RCC 7860 (cell line): ENCODE measurements at regions not wholly inside any gene's neighbourhood (a gene's known extent, or its start where the extent isn't known, plus 50 kb on each side); places are given as distances from the start of the nearest gene placed in this dataset.
"Not testable (repeated sequence)": the region's sequence is repeated elsewhere in the genome, so short reads cannot be mapped to it uniquely, and the experiment has no call there.

Source experiments
- DNase-seq: peaks from one replicate; pipeline ENCODE4 v3.0.0-alpha.2; 2015; ENCODE audit warnings: low spot score
- FAIRE-seq: peaks from 2 replicates; lab custom pipeline; 2012; peaks lifted over from hg19 to GRCh38; lab: Jason Lieb, UNC

DNA sequence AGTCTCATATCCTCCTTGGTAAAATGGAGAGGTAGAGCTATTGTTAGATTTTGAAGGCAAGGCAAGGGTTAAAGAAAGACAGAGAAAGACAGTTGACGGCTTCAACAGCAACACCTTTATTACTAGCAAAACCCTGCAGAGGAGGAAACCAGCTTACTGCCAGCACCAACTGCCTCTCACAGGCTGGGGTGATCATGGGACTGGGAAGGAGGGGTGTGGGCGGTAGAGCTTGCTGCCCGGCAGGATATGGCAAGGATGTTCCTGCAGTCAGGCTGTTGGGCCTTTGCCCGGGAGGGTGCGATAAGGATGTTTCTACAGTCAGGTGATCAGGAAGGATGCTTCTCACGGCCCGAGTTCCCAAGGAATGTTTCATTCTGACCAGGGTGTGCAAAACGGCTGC is 310.0 kb downstream of the FOXD4L4 start:
- FAIRE-seq, DNase-seq: not testable (repeated sequence)

DNA sequence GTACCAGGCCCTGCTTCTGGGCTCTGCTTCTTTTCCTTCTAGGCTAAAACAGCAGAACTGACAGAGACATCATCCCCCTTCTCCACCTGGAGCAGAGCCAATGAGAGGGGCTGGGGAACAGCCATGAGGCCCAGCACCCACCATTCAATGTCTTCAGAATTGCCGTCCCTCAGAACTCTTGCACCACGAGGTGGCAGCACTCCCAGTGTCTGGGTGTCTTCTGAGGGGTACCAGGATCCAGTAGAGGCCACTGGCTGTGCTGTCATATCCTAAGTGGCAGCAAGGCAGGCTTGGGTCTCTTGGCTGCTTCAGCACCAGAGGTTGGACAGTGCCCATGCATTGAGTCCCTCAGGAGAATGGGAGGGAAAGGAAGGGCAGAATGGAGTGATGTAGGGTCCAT is 312.8 kb downstream of the FOXD4L4 start:
- not testable (repeated sequence) for DNase-seq, FAIRE-seq

DNA sequence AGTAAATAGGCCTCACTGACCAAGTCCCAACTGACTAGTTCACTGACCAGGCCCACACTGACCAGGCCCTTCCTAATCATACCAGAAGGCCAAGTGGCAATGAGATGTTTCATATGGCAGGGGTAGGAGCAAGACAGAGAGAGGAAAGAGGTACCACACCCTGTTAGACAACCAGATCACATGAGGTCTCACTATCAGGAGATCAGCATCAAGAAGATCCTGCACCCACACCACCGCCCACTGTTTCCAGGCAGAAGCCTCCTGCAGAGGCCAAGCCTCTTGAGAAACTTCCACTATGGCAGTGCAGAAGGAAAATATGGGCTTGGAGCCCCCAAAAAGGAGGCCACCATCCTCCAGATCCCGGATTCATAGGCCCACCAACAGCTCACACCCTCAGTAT is 317.8 kb downstream of the FOXD4L4 start:
- not testable (repeated sequence) for FAIRE-seq, DNase-seq

DNA sequence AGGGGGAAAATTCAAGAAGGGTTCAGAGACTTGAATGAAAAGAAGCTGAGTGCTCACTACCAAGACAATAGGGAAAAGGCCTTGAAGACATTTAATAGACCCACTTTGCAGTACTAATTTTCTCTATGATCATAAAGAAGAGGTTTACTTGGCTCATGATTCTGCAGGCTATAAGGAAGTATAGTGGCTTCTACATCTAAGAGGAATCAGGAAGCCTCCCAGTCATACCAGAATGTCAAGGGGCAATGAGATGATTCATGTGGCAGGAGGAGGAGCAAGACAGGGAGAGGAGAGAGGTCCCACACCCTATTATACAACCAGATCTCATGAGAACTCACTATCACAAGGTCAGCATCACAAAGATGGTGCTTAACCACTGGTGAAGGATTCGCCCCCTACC is 323.7 kb downstream of the FOXD4L4 start:
- not testable (repeated sequence) for DNase-seq, FAIRE-seq

DNA sequence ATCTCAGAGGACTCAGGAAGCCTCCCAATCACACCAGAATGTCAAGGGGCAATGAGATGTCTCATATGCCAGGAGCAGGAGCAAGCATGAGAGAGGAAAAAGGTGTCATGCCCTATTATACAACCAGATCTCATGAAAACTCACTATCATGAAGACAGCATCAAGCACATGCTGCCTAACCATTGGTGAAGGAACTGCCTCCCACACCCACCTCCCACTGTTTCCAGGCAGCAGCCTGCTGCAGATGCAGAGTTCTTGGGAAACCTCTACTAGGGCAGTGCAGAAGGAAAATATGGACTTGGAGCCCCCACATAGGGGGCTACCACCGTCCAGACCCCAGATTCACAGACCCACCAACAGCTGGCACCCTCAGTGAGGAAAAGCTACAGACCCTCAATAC is 326.9 kb downstream of the FOXD4L4 start:
- DNase-seq, FAIRE-seq: not testable (repeated sequence)

DNA sequence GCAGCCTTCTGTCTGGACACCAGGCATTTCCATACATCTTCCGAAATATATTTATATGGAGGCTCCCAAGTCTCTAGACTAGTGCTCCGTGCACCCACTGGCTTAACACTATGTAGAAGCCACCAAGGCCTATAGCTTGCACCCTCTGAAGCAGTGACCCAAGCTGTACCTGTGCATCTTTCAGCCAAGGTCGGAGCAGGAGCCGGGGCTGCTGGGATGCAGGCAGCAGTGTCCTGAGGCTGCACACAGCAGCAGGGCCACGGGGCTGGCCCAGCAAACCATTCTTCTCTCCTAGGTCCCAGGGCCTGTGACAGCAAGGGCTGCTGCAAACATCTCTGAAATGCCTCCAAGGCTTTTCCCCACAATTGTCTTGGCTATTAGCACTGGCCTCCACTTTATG is 328.8 kb downstream of the FOXD4L4 start:
- DNase-seq, FAIRE-seq: not testable (repeated sequence)

DNA sequence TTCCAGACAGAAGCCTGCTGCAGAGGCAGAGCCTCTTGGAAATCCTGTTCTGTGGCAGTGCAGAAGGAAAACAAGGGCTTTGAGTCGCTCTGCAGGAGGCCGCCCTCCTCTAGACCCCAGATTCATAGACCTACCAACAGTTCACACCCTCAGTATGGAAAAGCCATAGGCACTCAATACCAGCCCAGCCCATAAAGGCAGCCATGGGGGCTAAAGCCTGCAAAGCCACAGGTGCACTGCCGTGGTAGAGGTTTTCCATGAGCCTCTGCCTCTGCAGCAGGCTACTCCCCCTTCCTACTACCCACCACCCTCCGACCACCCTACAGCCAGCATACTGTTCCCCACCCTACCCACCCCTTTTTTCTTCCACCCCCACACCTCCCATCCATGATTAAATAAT is 330.3 kb downstream of the FOXD4L4 start:
- not testable (repeated sequence) for DNase-seq, FAIRE-seq

DNA sequence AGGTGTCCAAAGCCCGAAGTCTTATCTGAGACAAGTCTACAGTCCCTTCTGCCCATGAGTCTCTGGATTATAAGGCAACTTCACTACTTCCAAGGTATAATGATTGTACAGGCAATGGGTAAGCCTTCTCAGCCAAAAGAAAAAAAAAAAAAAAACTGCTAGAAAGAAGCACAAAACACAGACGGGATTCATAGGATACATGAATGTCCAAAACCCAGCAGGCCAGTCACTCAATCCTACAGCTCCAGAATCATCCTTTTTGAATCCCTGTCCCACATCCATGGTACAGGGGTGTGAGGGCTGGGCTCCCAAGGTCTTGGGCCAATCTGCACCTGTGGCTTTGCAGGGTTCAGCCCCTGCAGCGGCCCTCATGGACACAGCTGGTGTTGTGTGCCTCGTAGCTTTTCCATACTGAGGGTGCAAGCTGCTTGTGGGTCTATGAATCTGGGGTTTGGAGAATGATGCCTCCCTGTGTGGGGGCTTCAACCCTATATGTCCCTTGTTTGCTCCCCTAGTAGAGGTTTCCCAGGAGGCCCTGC is 331.6 kb downstream of the FOXD4L4 start:
- DNase-seq = peak; percentile 0
- not testable (repeated sequence) for FAIRE-seq

DNA sequence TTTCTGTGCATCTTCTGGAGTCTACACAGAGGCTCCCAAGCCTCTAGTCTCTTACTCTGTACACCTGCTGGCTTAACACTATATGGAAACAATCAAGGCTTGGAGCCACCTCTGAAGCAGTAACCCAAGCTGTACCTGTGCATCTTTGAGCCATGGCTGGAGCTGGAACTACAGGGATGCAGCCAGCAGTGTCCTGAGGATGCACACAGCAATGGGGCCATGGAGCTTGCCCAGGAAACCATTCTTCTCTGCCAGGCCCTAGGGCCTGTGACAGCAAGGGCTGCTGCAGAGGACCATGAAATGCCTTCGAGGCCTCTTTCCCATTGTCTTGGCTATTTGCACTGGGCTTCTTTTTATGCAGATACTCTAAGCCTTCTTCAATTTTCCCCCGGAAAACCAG is 332.1 kb downstream of the FOXD4L4 start:
- not testable (repeated sequence) for DNase-seq, FAIRE-seq

DNA sequence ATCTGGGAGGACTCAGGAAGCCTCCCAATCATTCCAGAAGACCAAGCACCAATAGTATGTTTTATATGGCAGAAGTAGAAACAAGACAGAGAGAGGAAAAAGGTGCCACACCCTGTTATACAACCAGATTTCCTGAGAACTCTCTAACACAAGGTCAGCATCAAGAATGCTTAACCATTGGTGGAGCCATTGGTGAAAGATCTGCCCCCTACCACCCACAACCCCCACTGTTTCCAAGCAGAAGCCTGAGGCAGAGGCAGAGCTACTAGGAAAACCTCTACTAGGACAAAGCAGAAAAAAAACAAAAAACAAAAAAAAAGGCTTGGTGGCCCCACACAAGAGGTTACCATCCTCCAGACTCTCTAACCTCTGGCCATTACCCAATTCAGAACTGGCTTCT is 336.2 kb downstream of the FOXD4L4 start:
- not testable (repeated sequence) for DNase-seq, FAIRE-seq

DNA sequence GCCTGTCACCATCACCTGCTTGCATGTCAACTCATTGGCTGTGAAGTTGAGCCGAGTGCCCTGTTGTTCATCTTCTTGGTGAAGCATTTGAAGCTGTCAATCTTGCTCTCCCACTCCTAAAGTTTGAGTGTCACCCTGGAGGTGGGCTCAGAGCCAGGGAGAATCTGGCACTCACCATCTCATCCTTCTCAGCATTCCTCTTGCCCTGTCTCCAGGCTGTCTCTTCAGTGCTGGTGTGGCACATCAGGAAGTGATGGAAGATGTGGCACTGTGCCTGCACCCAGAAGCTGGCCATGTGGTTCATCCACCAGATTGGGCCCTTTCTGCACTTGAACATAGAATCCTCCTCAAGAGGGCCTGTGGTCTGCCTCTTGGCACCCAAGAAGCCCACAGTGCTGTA is 345.9 kb downstream of the FOXD4L4 start:
- not testable (repeated sequence) for DNase-seq, FAIRE-seq
